ENCODE measurements at regions not wholly inside any gene's neighbourhood (a gene's known extent, or its start where the extent isn't known, plus 50 kb on each side); places are given as distances from the start of the nearest gene placed in this dataset.
"Not testable (repeated sequence)": the region's sequence is repeated elsewhere in the genome, so short reads cannot be mapped to it uniquely, and the experiment has no call there.

GRCh38 chr6:97513260-97513659, 230.2 kb upstream of the MMS22L start:
- TF ChIP-seq POLR2A (IDR thresholded peaks at IDR 0.05; ENCODE audit: low read length); GATA1 (IDR thresholded peaks at IDR 0.05; ENCODE audit: low read depth, low read length): not testable (repeated sequence)
